ENCODE measurements at regions not wholly inside any gene's neighbourhood (a gene's known extent, or its start where the extent isn't known, plus 50 kb on each side); places are given as distances from the start of the nearest gene placed in this dataset.

DNA sequence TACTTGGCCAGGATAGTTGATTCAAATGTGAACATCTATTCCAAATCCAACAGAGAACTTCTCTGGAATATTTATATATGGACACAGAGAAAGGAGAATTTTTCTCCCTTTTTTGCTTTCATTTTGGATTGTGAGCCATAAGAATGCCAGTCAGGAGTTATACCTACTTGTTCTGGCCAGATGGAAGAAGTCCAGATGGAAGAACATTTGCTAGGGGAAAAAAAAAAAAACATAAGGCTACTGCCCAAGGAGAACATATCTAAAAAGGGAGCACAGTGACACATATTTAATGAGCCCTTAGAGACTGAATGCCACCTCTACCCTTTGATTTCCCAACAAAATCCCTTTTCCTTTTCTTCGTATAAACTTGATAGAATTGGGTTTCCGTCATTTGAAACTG is 61.7 kb upstream of the PPP2R2B start:
- DNase-seq (ENCODE audit: low read depth in 2 of 3, low spot score in 2 of 3) = no peak

DNA sequence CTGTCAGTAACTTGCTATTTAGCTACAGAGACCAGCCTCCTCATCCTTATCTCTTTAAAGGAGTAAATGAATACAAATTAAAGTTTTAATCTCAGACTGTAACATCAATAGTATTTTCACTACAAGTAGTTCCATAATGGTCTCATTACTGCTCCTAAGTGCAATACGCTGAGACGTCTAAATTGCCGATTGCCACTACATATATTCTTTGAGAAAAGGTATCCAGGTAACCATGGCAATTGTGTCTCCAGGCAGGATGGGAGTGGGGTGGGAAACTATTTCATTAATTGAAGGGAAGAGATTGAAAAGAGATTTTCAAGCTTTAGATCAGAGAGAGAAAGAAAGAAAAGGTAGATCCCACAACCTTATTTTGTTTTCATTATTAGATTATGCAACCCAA is 65.5 kb upstream of the PPP2R2B start:
- no peak for DNase-seq (ENCODE audit: low read depth in 2 of 3, low spot score in 2 of 3)

DNA sequence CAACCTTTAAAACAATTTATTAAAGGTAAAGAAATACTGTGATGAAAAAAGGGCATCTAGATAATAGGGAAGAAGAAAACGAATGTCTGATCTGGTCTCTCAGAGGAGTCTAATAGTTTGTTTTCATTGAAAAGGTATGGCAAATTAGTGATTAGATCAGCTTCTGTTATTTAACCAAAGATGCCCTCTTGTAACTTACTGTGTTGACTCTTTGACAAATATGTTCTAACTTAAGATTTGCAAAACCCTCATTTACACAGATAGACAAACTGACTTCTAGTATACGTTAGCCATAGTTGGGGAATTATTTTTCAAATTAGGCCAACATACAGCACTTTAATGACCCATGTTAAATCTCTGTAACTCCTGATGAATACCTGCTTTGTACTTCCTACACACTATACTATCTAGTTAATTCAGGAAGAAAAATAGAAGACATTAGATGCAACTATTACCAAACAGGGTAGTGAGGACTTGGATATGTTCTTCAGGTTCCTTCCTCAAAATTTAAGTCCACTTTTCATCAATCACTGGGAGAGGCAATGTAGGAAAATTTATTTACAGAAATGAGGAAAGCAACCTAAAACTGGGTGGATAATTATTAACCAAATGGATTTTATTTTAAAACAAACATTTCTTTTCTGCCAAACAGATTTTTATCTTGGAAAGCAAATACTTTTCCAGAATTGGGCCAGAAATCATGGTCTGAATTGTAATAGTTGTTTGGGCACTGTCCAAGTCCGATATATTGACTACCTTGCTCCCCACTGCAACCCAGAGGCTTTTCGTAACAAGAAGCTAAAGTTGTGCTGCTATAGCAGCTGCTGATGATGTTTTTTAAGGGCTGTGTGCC is 66.4 kb upstream of the PPP2R2B start:
- no peak for DNase-seq (ENCODE audit: low read depth in 2 of 3, low spot score in 2 of 3)

DNA sequence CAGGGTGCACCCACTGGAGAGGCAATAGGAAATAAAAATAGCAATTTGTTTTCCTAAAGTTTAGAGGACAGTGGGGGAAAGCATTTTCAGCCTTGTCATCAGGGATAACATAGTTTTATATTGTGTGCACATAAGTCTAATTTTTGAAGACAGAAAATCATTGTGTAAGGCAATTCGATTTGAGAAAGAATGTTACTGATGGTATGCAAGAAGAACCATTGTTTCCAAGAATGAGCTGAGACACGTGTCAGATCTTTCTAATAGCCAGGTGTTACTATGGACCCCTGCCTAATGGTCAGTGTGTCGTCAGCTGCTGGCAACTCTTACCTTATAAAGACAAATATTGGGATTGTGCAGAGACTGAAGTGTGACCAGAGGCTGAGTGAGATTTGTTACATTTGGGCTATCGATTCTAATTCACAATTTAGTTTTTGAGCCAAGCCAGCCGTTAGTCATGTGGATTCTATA is 67.1 kb upstream of the PPP2R2B start:
- no peak for DNase-seq (ENCODE audit: low read depth in 2 of 3, low spot score in 2 of 3)

DNA sequence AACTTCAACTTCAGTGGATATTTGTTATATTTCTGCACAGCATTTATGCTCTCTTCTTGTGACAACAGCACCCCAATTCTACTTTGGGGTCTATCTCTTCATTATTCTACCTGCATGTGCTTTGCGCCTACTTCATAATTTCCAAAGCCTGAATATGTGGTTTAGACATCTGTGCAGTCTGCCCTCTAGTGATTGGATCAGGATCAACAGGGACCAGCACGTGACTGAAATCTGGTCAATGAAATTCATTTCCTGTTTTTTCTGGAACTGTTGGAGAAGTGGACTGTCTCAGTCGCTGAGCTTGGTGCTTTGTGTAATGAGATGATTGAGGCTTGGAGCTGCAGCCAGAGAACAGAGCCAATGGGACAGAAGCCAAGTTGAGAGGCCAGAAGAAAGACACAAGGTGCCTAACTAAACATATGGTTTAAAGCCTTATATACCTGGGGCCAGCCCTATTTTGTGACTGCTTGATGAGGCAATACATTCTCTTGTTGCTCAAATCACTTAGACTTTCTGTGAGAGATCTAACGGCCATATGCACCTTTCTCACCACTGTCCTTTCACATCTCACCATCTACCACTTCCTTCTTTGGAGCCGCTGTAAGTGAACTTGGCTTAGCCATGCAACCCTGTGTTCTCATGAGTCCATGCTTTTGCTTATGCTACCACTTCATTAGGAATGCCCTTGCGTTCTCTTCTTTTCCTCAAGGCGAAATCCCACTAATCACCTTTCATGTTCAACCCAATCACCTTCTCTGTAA is 68.8 kb upstream of the PPP2R2B start:
- no peak for DNase-seq (ENCODE audit: low read depth in 2 of 3, low spot score in 2 of 3)

DNA sequence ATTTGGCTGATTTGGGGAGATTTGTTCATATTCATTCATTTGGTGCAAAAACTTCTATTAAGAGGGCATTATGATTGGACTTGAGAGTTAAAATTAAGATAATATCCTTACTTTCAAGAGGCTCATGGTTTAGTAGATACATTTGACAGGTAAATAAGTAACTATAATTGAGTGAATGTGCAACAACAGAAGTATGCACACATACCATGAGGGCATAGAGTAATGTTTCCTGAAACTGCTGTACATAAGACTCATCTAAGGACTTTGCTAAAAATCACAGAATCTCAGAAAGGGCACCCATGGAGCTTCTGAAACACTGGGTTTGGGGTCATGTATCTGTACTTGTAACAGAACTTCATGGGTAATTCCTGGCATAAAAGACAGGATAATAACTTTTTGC is 70.1 kb upstream of the PPP2R2B start:
- DNase-seq (ENCODE audit: low read depth in 2 of 3, low spot score in 2 of 3) = no peak

DNA sequence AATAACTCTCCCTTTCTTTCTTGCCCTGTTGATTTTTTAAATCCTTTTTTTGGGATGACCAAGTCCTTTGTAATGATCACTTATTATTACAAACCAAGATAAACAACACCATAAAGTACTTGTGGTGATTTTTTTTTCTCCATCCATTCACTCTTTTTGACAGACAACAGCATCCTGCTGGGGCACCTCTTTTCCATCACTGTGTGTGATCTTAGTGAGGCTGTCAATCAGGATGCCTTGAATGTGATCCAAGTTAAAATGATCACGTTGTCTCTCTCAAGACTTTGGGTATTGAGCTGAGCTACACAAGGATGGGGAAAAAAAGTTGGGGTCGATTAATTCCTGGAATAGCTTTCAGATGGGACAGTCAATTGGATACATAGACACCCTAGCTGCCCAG is 73.6 kb upstream of the PPP2R2B start:
- DNase-seq (ENCODE audit: low read depth in 2 of 3, low spot score in 2 of 3) = no peak

DNA sequence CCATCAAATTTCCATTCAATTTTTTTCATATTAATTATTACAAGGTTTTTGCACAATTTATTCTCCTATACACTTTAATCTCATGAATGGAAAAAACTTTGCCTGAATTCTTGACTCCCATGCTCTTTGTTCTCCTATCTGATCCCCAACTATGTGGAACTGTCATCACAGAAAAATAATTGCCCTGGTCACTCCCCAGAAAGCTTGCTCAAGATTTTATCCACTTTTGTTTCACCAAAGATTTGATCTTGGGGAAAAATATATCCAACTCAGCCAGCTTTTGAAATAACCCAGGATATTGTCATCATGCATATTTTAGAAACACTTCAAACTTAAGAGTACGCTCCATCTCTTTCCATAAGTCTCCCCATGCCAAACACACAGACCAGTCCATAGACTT is 77.7 kb upstream of the PPP2R2B start:
- DNase-seq (ENCODE audit: low read depth in 2 of 3, low spot score in 2 of 3) = no peak

DNA sequence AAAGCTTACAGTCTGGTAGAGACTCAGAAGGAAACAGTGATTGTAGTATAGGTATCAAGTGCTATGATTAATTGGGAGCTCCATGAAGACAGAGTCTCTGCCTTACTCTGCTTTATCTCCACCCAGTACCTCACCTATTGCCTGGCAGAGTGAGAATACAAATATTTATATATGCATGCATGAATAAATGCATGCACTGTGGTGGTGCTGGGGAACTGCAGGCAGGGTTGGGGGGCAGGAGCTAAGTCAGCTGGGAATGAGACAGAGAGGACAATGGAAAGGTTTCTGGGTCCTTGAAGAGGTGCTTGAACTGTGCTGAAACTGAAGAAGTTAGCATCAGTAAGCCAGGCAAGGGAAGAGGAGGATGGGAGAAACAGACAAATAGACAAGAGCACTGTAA is 80.8 kb upstream of the PPP2R2B start:
- no peak for DNase-seq (ENCODE audit: low read depth in 2 of 3, low spot score in 2 of 3)

DNA sequence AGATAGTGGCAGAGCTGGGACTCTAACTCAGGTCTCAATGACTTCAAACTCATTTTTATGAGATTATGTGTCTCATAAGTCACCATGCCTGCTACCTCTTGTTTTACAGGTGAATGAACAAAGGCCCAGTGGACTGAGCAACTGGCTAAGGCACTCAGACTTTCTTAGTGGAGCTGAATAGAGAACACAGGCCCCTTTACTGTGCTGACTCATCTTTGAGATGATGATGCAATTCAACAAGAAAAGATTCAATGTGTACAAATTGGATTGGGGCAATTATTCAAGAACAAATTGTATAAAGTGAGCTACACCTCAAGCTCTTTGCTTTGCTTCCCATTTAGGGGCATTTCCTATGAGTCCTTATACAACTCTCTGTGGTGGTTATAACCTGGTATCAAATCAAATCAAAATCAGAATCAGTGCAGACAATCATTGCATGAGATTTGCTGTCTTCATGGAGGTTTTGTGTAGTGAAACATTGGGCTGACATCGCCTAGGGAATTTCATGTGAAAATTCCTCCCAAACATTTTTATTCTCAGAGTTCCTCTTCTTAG is 84.3 kb upstream of the PPP2R2B start:
- no peak for DNase-seq (ENCODE audit: low read depth in 2 of 3, low spot score in 2 of 3)

DNA sequence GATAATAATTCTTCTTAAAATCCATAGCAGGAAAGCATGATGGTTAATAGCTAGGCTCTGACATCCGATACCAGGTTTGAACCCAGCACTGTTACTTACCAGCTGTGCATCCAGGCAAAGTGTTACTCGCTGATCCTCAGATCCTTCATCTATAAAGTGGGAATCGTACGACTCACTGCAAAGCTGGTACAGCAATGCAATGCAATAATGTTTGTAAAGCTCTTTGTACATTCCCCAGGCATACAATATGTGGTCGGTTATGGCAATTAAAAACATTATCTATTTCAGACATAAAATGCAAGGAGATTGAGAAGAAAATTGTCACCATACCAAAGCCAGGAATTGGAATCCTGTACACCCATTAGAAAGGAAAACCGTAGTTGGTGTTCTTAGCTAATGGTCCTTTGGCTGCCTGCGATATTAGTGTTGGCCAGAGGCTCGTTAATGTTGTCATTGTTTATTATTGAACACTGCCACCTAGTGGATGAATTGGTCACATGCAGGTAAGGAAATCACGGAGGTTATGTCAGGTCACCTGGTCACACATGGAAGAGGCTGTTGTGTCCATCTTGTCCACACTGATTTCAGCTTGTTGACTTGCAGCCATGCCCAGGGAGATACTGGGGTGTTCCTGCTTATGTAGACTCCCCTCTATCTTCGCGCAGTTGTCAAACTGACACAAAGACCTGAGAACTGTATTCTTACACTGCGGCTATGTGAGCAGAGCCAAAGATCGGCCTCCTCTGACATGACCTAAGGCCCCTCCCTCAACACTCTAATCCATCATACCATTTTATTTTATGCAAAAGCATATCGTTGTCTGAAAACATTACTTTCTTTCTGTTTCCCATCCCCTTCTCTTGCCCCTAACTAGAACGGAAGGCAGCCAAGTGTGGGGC is 87.5 kb upstream of the PPP2R2B start:
- DNase-seq (ENCODE audit: low read depth in 2 of 3, low spot score in 2 of 3) = peak in 1 of 3 experiments; percentile 25

DNA sequence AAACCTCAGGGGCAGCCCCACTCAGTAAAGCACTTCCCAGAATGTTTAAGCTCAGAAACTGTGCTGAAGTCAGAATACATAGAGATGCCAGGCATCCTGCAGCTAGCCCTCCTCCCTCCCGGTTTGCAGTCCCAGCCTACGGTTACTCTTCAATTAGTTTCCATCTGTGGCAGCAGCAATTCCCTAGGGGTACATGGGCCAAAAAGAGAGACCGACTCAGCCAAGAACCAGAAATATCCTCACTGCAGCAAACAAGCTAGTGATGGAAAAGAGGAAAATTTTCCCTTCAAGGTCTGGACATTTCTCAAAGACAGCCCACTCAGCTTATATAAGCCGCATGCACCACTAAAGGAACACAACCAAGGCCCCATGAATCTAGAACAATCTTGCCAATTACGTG is 89.1 kb upstream of the PPP2R2B start:
- DNase-seq (ENCODE audit: low read depth in 2 of 3, low spot score in 2 of 3) = no peak

DNA sequence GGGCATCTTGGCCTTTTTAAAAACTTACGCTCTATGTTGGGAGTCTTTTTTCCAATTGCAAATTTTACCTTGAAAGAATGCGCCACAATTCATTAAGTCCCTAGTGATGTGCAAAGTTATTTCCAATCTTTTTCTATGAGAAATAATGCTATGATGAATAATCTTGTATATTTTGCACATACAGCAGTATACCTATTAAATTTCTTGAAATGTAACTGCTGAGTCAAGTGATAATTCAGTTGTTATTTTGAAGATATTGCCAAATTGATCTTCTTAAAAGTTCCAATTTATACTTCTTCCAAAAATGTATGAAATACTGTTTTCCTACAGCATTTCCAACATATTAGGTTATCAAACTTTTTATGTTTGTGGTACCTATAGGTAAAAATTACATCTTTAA is 92.8 kb upstream of the PPP2R2B start:
- DNase-seq (ENCODE audit: low read depth in 2 of 3, low spot score in 2 of 3) = no peak

DNA sequence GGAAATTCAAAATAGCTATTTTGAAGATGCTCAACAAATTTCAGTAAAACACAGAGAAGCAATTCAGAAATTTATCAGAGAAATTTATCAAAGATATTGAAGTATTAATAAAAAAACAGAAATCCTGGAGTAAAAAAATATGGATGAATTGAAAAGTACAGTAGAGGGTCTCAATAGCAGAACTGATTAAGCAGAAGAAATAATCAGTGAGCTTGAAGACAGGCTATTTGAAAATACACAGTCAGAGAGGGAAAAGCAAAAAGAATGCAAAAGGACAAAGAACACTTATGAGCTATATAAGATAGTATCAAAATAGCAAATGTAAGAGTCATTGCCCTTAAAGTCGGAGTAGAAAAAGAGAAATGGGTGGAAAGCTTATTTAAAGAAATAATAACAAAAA is 107.9 kb upstream of the PPP2R2B start:
- DNase-seq (ENCODE audit: low read depth in 2 of 3, low spot score in 2 of 3) = no peak

DNA sequence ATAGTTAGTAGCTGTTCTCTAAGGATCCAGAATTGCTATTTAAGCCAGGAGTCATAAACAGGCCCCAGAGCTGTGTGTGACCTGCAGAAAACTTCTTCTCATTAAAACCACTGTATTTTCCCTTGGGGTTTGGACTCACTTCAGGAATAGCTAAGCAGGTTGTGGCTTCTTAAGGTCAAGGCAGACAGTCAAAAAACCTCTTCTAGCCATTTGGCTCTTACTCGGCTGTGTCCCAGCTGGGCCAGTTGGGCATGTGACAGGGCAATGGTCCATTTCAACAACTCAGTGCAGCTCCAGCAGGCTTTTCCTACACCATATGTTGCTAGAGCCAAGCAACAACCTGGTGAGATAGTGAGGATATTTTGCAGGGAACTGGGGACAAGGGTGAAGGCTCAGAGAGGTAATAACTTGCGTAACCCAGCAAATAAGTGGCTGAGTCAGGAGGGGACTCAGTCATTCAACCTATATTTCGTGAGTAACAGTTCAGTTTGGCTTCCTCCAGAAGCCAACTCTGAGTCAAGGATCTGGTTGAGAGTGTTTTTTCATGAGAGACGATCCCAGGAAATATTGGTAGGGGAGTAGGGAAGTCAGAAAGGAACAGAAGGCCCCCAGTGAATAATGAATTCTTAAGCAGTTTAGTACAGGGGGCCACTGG is 115.4 kb upstream of the PPP2R2B start:
- DNase-seq (ENCODE audit: low read depth in 2 of 3, low spot score in 2 of 3) = no peak

DNA sequence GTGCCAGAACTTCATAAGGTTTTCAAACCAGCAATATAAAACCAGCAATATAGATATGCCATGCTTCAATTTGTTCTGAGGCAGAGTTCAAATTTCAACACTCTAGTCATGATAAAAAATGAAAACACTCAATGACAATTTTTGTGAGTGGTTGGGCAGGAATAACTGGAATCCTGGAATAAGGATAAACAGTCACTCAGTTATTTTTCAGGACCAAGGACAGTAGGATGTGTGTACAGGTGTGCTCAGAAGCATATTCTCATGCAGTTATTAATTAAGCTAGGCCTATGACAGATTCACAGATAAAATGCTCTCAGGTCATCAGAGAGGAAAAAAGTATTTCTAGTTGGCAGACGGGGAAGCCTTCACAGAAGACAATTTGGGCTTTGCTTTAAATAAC is 117.3 kb upstream of the PPP2R2B start:
- DNase-seq (ENCODE audit: low read depth in 2 of 3, low spot score in 2 of 3) = no peak

DNA sequence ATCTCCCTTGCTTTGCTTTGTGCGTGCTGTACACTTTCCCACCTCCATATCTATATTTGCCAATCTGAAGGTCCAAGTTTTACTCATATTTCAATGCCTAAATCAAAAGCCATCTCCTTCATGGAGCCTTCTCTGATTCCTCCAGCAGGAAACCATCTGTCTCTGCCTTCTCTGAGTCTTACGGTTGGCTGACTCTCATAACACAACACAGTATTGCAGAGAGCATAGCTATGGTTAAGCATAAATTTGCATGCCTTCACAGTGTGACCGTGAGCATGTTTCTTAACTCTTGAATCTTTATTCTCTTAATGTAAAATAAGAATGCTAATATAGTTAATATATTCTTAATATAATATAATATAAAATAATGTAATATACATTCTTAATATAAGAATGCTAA is 136.8 kb upstream of the PPP2R2B start:
- DNase-seq (ENCODE audit: low read depth in 2 of 3, low spot score in 2 of 3) = no peak

DNA sequence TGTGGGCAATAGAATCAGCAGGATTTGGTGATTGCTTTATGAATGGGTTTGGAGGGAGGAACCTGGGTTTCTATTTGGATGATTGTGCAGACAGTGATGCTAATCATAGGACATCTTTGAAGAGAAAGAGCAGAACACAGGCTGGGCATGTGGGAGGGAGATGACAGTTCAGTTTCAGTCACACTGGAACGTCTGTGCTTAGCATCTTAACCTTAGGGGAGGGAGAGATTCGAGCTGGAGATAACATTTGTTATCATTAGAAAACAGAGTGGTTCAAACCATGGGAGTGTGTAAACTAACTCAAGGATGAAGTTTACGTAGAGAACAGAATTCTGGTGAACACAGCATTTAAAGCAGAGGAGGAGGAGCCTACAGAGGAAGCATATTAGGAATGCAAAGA is 138.6 kb upstream of the PPP2R2B start:
- no peak for DNase-seq (ENCODE audit: low read depth in 2 of 3, low spot score in 2 of 3)

DNA sequence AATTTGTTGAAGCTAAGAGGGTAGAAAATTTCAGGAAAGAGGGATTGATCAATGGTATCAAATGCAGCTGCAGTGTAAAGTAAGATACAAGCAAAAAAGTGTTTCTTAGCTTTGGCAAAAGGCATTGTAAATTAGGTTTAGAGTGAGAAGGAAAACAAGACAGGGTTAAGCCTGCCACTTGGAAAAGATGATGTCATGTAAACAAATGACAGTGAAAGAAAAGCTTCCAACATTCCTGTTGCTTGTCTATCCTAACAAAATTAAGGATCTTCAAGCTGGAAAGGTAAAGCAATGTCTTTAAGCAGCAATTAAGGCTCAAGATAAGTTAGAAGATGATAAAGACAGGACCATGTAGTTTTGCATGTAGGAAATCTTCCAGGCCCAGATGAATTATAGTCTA is 139.1 kb upstream of the PPP2R2B start:
- no peak for DNase-seq (ENCODE audit: low read depth in 2 of 3, low spot score in 2 of 3)

DNA sequence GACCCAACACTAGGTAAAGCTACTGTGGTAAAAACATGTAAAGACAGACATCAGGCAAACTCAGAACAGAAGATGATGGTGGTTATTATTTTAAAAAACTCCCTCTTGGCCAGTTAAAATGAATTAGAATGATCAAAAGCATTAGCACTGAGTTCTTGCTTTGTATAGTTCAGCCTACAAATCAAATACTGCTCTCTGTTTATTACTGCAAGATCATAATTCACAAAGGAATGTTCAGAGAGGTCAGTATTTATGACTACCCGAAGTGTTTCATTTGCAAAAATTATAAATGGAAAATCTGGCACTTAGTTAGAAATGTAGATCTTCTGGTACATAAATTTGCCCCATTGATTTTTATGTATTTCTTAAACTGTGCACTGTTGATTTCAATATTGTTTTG is 140.3 kb upstream of the PPP2R2B start:
- no peak for DNase-seq (ENCODE audit: low read depth in 2 of 3, low spot score in 2 of 3)

Data from activated CD8-positive, alpha-beta memory T cell treated with anti-CD3 and anti-CD28 coated beads for 48 hours (primary cell).